AG10803 (cell line): ENCODE measurements at regions not wholly inside any gene's neighbourhood (a gene's known extent, or its start where the extent isn't known, plus 50 kb on each side); places are given as distances from the start of the nearest gene placed in this dataset.

ENCODE experiments used
- DNase-seq: peaks from one replicate; pipeline ENCODE4 v3.0.0; 2010; ENCODE audit warnings: low read depth
- H3K4me3 ChIP-seq: 2 replicates; pipeline ENCODE4 v1.5.1; 2011; ENCODE audit warnings: mild to moderate bottlenecking, low read length, control low read depth
- TF ChIP-seq, protein P1 (sequence below): conservative IDR thresholded peaks from 2 replicates; pipeline ENCODE4 v1.5.1; 2011; ENCODE audit warnings: mild to moderate bottlenecking, low read length, control low read depth, inconsistent platforms

- H3K4me3 ChIP-seq = no peak overlapping the region
- TF ChIP-seq, protein P1, sequence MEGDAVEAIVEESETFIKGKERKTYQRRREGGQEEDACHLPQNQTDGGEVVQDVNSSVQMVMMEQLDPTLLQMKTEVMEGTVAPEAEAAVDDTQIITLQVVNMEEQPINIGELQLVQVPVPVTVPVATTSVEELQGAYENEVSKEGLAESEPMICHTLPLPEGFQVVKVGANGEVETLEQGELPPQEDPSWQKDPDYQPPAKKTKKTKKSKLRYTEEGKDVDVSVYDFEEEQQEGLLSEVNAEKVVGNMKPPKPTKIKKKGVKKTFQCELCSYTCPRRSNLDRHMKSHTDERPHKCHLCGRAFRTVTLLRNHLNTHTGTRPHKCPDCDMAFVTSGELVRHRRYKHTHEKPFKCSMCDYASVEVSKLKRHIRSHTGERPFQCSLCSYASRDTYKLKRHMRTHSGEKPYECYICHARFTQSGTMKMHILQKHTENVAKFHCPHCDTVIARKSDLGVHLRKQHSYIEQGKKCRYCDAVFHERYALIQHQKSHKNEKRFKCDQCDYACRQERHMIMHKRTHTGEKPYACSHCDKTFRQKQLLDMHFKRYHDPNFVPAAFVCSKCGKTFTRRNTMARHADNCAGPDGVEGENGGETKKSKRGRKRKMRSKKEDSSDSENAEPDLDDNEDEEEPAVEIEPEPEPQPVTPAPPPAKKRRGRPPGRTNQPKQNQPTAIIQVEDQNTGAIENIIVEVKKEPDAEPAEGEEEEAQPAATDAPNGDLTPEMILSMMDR = no peak
- no peak for DNase-seq
Observed at GRCh38 chr15:81907521-81907920, 138.3 kb downstream of the MEX3B start.

DNA sequence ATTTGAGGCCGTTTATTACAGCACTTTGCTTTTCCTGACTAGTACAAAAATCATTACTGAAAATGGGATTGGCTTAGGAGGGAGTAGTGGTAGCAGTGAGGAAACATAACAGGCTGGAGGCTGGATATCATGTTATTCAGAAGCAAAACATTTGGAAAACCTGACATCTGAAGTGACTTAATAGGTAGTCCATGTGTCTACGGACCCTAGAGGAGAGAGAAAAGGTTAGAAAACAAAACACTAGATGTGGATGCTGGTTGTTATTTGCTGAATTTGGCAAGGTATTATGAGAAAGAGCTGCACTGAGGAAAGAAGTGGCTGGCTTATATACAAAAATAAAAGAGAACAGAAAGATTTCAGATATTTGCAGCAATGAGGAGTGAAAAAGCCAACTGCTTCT is 139.9 kb downstream of the MEX3B start:
- no peak overlapping the region for H3K4me3 ChIP-seq
- no peak for DNase-seq
- TF ChIP-seq, protein P1 = no peak

DNA sequence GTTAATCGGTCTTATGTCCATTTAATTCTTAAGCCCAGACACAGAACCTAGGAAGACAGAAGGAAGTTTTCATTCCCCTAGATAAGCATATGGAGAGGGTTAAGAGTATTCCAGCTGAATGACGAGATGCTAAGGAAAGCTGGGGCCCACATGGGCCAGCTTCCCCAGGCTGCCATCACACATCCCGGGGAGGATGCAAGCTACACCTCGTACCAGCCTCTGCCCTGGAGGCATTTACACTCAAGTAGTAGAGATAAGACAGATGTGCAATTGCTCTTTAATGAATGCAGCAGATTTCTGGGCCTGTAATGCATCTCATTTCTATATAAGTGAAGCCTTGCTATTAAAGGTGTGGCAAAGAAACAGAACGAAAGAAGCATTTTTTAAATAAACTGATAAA is 144.5 kb downstream of the MEX3B start:
- DNase-seq = no peak
- no peak overlapping the region for H3K4me3 ChIP-seq
- TF ChIP-seq, protein P1 = no peak

GRCh38 chr15:81899730-81900129 is 146.1 kb downstream of the MEX3B start:
- TF ChIP-seq, protein P1 = no peak
- no peak overlapping the region for H3K4me3 ChIP-seq
- DNase-seq = no peak

DNA sequence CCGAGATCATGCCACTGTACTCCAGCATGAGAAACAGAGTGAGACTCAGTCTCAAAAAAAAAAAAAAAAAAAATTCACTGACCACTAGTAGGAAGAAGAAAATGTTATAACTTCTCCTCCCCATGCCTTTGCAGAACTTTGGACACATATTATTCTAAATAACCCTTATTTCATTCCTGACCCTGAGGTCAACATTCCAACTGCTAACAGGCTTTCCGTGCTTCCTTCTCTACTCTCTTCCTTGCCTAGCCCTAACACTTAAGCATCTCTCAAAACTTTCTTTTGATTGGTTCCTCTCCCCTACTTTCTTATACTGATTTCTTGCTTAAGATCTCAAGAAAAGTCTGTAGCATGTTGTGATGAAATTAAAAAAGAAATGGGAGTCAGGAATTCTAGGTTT is 146.8 kb downstream of the MEX3B start:
- TF ChIP-seq, protein P1 = no peak
- H3K4me3 ChIP-seq = no peak overlapping the region
- DNase-seq = no peak

DNA sequence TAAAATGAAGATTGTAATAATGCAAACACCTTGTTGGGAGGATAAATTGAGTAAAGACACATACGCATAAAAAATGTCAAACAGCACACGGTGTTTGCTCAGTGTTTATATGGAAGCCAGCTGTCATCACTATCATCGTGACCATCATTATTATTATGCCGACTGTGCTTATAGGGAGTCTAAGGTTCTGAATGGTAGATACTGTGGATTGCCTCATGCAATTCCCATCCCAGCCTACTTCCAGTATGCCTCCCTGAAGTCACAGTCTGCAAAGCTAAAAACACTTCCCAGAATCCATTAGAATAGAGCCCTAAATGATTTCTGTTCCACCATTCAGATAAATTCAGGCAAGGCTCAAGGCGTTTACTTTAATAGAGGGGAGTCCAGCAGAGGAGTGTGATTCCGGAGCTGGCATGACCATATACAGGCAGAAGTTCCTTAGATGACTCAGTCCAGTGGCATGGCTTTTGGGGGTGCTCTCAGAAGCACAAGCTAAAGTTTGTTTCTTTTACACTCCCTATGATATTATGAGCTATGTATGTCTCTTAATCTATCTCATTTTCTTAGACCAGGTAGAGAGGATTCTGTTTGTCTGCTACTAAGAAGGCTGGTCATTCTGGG is 148.7 kb downstream of the MEX3B start:
- DNase-seq = peak; percentile 59
- TF ChIP-seq, protein P1 = no peak
- no peak overlapping the region for H3K4me3 ChIP-seq

GRCh38 chr15:81896356-81896755 is 149.5 kb downstream of the MEX3B start:
- no peak for DNase-seq
- TF ChIP-seq, protein P1 = no peak
- H3K4me3 ChIP-seq = no peak overlapping the region
